ENCODE measurements at regions not wholly inside any gene's neighbourhood (a gene's known extent, or its start where the extent isn't known, plus 50 kb on each side); places are given as distances from the start of the nearest gene placed in this dataset.

DNA sequence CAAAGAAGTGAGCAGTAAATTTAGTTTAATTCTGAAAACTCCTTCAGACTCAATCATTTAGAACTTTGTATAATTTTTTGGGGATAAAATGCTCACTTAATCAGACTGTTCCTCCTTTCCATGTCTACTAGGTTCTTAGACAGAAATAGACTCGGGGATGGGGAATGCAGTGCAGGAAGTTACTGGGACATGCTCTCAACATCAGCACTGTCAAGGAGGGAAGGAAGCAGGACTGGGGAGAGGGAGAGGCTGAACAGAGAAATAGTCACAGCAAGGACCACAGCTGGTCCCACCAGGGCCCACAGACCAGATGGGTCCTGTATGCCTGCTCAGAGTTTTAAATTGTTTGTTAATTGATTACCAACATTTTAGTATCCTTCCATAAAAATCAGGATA is 310.1 kb upstream of the MSX2 start:
- Histone ChIP-seq H2AFZ (ENCODE audit: low read length) (no peak overlapping the region), H3K9ac (ENCODE audit: low read depth, low read length, poor library complexity, severe bottlenecking) (no peak overlapping the region), H3K79me2 (ENCODE audit: insufficient read depth, low read length) (no peaks in the 10 kb centered on the region), H3K4me1 (ENCODE audit: insufficient read depth, low read length, poor library complexity, severe bottlenecking) (no peaks in the 10 kb centered on the region), H3F3A (ENCODE audit: low read depth) (no peaks in the 10 kb centered on the region), H3K36me3 (ENCODE audit: insufficient read depth, low read length) (no peaks in the 10 kb centered on the region), H4K20me1 (ENCODE audit: insufficient read depth, low read length, poor library complexity, severe bottlenecking) (no peaks in the 10 kb centered on the region), H3K4me3 (ENCODE audit: low read length, poor library complexity, severe bottlenecking) (no peak overlapping the region), H3K9me2 (replicated peaks; ENCODE audit: low read depth, low read length) (no peaks in the 10 kb centered on the region), H3K9me3 (ENCODE audit: insufficient read depth, low read depth, low read length) (no peaks in the 10 kb centered on the region), H3K27me3 (ENCODE audit: insufficient read depth, low read length, poor library complexity, severe bottlenecking) (no peaks in the 10 kb centered on the region), H3K4me2 (ENCODE audit: low read depth, low read length, poor library complexity, severe bottlenecking) (no peak overlapping the region)
- no peak for TF ChIP-seq EZH2phosphoT487 (IDR thresholded peaks at IDR 0.05; ENCODE audit: borderline replicate concordance)
- TF ChIP-seq, protein P1, sequence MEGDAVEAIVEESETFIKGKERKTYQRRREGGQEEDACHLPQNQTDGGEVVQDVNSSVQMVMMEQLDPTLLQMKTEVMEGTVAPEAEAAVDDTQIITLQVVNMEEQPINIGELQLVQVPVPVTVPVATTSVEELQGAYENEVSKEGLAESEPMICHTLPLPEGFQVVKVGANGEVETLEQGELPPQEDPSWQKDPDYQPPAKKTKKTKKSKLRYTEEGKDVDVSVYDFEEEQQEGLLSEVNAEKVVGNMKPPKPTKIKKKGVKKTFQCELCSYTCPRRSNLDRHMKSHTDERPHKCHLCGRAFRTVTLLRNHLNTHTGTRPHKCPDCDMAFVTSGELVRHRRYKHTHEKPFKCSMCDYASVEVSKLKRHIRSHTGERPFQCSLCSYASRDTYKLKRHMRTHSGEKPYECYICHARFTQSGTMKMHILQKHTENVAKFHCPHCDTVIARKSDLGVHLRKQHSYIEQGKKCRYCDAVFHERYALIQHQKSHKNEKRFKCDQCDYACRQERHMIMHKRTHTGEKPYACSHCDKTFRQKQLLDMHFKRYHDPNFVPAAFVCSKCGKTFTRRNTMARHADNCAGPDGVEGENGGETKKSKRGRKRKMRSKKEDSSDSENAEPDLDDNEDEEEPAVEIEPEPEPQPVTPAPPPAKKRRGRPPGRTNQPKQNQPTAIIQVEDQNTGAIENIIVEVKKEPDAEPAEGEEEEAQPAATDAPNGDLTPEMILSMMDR (conservative IDR thresholded peaks at IDR 0.05; ENCODE audit: low read length) = no peak

DNA sequence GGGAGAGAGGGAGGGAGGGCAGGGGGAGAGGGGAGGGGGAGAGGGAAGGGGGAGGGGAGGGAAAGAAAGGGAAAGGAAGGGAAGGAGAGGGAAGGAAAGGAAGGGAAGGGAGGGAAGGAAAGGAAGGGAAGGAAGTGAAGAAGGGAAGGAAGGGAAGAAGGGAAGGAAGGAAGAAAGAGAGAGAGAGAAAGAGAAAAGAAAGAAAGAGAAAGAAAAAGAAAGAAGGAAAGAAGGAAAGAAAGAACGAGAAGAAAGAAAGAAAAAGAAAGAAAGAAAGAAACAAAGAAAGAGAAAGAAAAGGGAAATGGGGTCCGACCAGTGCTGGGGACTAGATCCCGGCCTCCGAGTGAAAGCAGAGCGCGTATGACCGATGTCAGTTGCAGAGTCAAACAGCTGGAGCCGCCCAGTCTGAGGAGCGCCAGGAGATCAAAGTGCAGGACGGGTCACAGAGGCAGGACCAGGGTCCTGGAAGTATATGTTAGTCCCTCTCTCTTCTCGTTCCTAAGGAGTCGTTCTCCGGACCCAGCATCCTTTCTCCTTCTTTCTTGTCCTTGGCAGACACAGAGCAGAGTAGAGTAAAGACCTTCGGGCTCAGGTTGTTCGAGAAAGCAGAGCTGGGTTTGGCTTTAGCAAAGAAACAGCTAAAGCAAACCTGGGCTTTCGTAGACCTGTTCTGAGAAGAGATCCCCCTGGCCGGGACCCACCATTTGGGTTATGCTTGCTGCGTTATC is 305.4 kb upstream of the MSX2 start:
- no peak for TF ChIP-seq EZH2phosphoT487 (IDR thresholded peaks at IDR 0.05; ENCODE audit: borderline replicate concordance)
- TF ChIP-seq, protein P1 (conservative IDR thresholded peaks at IDR 0.05; ENCODE audit: low read length) = no peak
- no peaks in the 10 kb centered on the region for H4K20me1 ChIP-seq (ENCODE audit: insufficient read depth, low read length, poor library complexity, severe bottlenecking)
- H3F3A ChIP-seq (ENCODE audit: low read depth) = no peaks in the 10 kb centered on the region
- H2AFZ ChIP-seq (ENCODE audit: low read length) = peak overlapping the region; percentile 81
- H3K36me3 ChIP-seq (ENCODE audit: insufficient read depth, low read length) = no peaks in the 10 kb centered on the region
- H3K4me1 ChIP-seq (ENCODE audit: insufficient read depth, low read length, poor library complexity, severe bottlenecking) = peaks cover 6% of the 10 kb centered on the region
- no peaks in the 10 kb centered on the region for H3K79me2 ChIP-seq (ENCODE audit: insufficient read depth, low read length)
- H3K27me3 ChIP-seq (ENCODE audit: insufficient read depth, low read length, poor library complexity, severe bottlenecking) = no peaks in the 10 kb centered on the region
- no peaks in the 10 kb centered on the region for H3K9me3 ChIP-seq (ENCODE audit: insufficient read depth, low read depth, low read length)
- H3K9me2 ChIP-seq (replicated peaks; ENCODE audit: low read depth, low read length) = no peaks in the 10 kb centered on the region
- no peak overlapping the region for H3K9ac ChIP-seq (ENCODE audit: low read depth, low read length, poor library complexity, severe bottlenecking)
- H3K4me3 ChIP-seq (ENCODE audit: low read length, poor library complexity, severe bottlenecking) = no peak overlapping the region
- H3K4me2 ChIP-seq (ENCODE audit: low read depth, low read length, poor library complexity, severe bottlenecking) = peak overlapping the region; percentile 41

GRCh38 chr5:174419540-174420132 is 304.7 kb upstream of the MSX2 start:
- no peaks in the 10 kb centered on the region for H3K9me3 ChIP-seq (ENCODE audit: insufficient read depth, low read depth, low read length)
- no peaks in the 10 kb centered on the region for H3F3A ChIP-seq (ENCODE audit: low read depth)
- no peaks in the 10 kb centered on the region for H3K79me2 ChIP-seq (ENCODE audit: insufficient read depth, low read length)
- H3K4me3 ChIP-seq (ENCODE audit: low read length, poor library complexity, severe bottlenecking) = no peak overlapping the region
- peak overlapping the region; percentile 81 for H2AFZ ChIP-seq (ENCODE audit: low read length)
- no peaks in the 10 kb centered on the region for H3K9me2 ChIP-seq (replicated peaks; ENCODE audit: low read depth, low read length)
- H3K36me3 ChIP-seq (ENCODE audit: insufficient read depth, low read length) = no peaks in the 10 kb centered on the region
- no peaks in the 10 kb centered on the region for H4K20me1 ChIP-seq (ENCODE audit: insufficient read depth, low read length, poor library complexity, severe bottlenecking)
- peaks cover 8% of the 10 kb centered on the region for H3K4me1 ChIP-seq (ENCODE audit: insufficient read depth, low read length, poor library complexity, severe bottlenecking)
- peak overlapping the region; percentile 41 for H3K4me2 ChIP-seq (ENCODE audit: low read depth, low read length, poor library complexity, severe bottlenecking)
- TF ChIP-seq, protein P1 (conservative IDR thresholded peaks at IDR 0.05; ENCODE audit: low read length) = peak; percentile 68
- no peak for TF ChIP-seq EZH2phosphoT487 (IDR thresholded peaks at IDR 0.05; ENCODE audit: borderline replicate concordance)
- no peaks in the 10 kb centered on the region for H3K27me3 ChIP-seq (ENCODE audit: insufficient read depth, low read length, poor library complexity, severe bottlenecking)
- no peak overlapping the region for H3K9ac ChIP-seq (ENCODE audit: low read depth, low read length, poor library complexity, severe bottlenecking)

Measured in Loucy (cell line).